ENCODE measurements at regions not wholly inside any gene's neighbourhood (a gene's known extent, or its start where the extent isn't known, plus 50 kb on each side); places are given as distances from the start of the nearest gene placed in this dataset.

DNA sequence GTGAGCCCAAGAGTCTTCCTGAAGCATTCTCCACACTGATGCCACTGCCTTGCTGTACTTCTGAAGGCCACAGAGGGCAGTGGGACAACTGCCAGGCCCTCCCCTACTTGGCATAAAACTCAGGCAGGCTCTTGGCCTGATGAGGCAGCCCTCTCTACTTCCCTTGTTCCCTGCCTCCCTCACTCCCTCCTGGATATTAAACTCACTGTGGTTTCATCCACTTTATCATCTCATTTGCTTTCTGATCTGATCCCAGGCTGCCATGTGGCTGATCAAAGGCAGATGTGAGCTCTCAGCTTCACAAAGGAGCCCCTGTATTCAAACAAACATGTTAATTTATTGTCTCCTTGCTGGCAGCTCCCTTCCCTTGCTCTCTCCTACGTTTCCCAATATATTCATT, 533.5 kb downstream of the IGSF11 start:
- Mint-ChIP-seq H3K27ac (no peak overlapping the region), H3K4me3 (no peak overlapping the region), H3K4me1 (no peaks in the 10 kb centered on the region), H3K27me3 (no peaks in the 10 kb centered on the region), H3K36me3 (ENCODE audit: low read depth) (no peaks in the 10 kb centered on the region), H3K9me3 (no peaks in the 10 kb centered on the region)
- DNase-seq: no peak
- ChIA-PET CTCF (no interaction called here), POLR2A (no interaction called here)
- intact Hi-C loops (cut with micrococcal nuclease): no loop called here
- ATAC-seq (ENCODE audit: low read depth): no peak
- TF ChIP-seq, protein P1, sequence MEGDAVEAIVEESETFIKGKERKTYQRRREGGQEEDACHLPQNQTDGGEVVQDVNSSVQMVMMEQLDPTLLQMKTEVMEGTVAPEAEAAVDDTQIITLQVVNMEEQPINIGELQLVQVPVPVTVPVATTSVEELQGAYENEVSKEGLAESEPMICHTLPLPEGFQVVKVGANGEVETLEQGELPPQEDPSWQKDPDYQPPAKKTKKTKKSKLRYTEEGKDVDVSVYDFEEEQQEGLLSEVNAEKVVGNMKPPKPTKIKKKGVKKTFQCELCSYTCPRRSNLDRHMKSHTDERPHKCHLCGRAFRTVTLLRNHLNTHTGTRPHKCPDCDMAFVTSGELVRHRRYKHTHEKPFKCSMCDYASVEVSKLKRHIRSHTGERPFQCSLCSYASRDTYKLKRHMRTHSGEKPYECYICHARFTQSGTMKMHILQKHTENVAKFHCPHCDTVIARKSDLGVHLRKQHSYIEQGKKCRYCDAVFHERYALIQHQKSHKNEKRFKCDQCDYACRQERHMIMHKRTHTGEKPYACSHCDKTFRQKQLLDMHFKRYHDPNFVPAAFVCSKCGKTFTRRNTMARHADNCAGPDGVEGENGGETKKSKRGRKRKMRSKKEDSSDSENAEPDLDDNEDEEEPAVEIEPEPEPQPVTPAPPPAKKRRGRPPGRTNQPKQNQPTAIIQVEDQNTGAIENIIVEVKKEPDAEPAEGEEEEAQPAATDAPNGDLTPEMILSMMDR (IDR thresholded peaks at IDR 0.05): no peak

DNA sequence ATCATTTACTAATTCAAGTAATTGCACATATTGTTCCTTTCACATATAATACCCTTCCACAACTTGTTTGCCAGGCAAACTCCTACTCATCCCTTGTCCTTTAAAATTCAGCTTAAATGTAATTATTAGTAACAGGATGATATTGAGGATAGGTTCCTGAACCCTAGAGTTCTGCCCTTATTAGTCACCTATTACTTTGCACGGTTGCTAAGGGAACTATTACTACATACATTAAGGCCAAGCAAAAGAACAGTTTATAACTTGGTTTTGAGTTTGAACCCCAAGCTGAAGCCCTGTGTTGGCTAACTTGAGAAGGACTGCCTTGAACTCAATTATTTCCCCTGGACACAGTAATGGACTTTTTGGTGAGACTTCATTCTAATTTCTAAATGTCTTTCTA, 529.7 kb downstream of the IGSF11 start:
- DNase-seq (no peak), ATAC-seq (ENCODE audit: low read depth) (no peak)
- Mint-ChIP-seq H3K27ac (no peak overlapping the region), H3K9me3 (no peaks in the 10 kb centered on the region), H3K36me3 (ENCODE audit: low read depth) (no peaks in the 10 kb centered on the region), H3K4me3 (no peak overlapping the region), H3K27me3 (no peaks in the 10 kb centered on the region), H3K4me1 (no peaks in the 10 kb centered on the region)
- CTCF ChIA-PET: no interaction called here
- POLR2A ChIA-PET: no interaction called here
- TF ChIP-seq, protein P1 (IDR thresholded peaks at IDR 0.05): no peak
- intact Hi-C loops (cut with micrococcal nuclease): no loop called here

DNA sequence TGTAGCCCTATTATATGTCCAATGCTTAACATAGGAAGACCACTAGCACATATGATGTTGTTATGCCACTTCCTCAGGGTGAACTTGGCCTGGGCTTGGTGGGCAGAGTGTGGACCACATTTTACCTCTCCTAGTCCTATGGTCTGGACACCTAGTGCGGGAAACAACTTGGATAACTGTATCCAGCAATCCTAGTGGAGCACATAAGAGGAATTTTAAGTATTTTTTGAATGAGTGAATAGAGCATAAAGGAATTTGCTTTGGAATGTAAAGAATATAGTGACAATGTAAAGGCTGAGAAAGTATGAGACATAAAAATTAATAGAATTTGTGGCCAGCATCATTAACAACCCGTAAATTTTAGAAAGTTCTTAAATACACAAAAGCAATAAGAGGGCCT, 528.9 kb downstream of the IGSF11 start:
- no peaks in the 10 kb centered on the region for H3K36me3 Mint-ChIP-seq (ENCODE audit: low read depth)
- POLR2A ChIA-PET: no interaction called here
- no peaks in the 10 kb centered on the region for H3K9me3 Mint-ChIP-seq
- TF ChIP-seq, protein P1 (IDR thresholded peaks at IDR 0.05): no peak
- no peak overlapping the region for H3K27ac Mint-ChIP-seq
- no peaks in the 10 kb centered on the region for H3K27me3 Mint-ChIP-seq
- ATAC-seq (ENCODE audit: low read depth) (no peak), DNase-seq (no peak)
- CTCF ChIA-PET: no interaction called here
- H3K4me1 Mint-ChIP-seq: no peaks in the 10 kb centered on the region
- H3K4me3 Mint-ChIP-seq: no peak overlapping the region
- intact Hi-C loops (cut with micrococcal nuclease): no loop called here

DNA sequence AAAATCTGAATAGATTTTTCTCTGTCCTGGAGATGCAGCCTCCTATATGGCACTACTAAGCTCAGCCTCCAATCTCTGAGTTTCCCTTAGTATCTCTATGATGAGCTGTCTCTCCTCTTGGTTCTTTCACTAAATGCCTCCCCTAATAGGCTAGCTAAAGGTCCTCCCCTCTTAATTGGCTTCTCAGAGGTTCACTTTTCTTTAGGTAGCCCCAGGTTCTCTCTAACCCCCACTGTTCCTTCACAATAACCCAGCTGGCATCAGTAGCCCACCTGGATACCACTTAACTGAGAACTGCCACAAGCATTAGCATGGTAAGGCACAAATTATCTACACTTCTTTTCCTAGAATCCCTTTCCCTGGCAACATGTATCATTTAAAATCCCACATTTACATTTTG, 523.2 kb downstream of the IGSF11 start:
- Mint-ChIP-seq H3K27ac (no peak overlapping the region), H3K4me1 (no peaks in the 10 kb centered on the region), H3K36me3 (ENCODE audit: low read depth) (no peaks in the 10 kb centered on the region), H3K4me3 (no peak overlapping the region), H3K9me3 (no peaks in the 10 kb centered on the region), H3K27me3 (no peaks in the 10 kb centered on the region)
- intact Hi-C loops (cut with micrococcal nuclease): no loop called here
- ATAC-seq (ENCODE audit: low read depth): no peak
- ChIA-PET CTCF (no interaction called here), POLR2A (no interaction called here)
- TF ChIP-seq, protein P1 (IDR thresholded peaks at IDR 0.05): no peak
- DNase-seq: no peak

DNA sequence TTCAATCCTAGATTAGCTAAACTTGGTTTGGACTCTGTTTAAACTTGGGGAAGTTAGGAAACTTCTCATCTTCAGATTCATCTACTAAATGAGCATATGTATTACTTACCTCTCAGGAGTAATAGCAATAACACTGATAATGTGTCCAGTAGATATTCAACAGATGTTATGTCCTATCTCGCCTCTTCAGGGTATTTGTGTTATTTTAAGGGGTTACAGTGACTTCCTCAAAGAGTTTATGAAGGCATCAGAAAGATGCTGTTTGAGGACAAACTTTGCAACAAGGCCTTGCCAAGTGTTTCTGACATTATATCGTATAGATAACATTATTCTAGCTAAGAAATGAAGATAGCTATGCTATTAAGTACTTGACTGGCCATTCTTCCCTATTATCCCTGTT, 522.3 kb downstream of the IGSF11 start:
- ChIA-PET CTCF (no interaction called here), POLR2A (no interaction called here)
- no peaks in the 10 kb centered on the region for H3K9me3 Mint-ChIP-seq
- ATAC-seq (ENCODE audit: low read depth) (no peak), DNase-seq (no peak)
- no peaks in the 10 kb centered on the region for H3K36me3 Mint-ChIP-seq (ENCODE audit: low read depth)
- intact Hi-C loops (cut with micrococcal nuclease): no loop called here
- H3K27ac Mint-ChIP-seq: no peak overlapping the region
- TF ChIP-seq, protein P1 (IDR thresholded peaks at IDR 0.05): no peak
- H3K4me3 Mint-ChIP-seq: no peak overlapping the region
- no peaks in the 10 kb centered on the region for H3K27me3 Mint-ChIP-seq
- H3K4me1 Mint-ChIP-seq: no peaks in the 10 kb centered on the region
